H54 (cell line): ENCODE measurements at regions not wholly inside any gene's neighbourhood (a gene's known extent, or its start where the extent isn't known, plus 50 kb on each side); places are given as distances from the start of the nearest gene placed in this dataset.
"Not testable (repeated sequence)": the region's sequence is repeated elsewhere in the genome, so short reads cannot be mapped to it uniquely, and the experiment has no call there.

Source experiments
- DNase-seq: peaks from one replicate; pipeline ENCODE4 v3.0.0; 2011; ENCODE audit warnings: low spot score, mixed read lengths; ENCODE audit not compliant: insufficient read length
- FAIRE-seq: peaks from 3 replicates; lab custom pipeline; 2011; peaks lifted over from hg19 to GRCh38; lab: Jason Lieb, UNC
- POLR2A ChIP-seq: IDR thresholded peaks from 2 replicates; pipeline ENCODE4 v1.6.1; 2011; ENCODE audit warnings: low read depth, mild to moderate bottlenecking, low read length

GRCh38 chr3:197424674-197425484 is 126.5 kb upstream of the DLG1 start:
- no peak for FAIRE-seq
- DNase-seq: no peak
- no peak for TF ChIP-seq POLR2A

- FAIRE-seq: no peak
- TF ChIP-seq POLR2A: no peak
These were observed 125.9 kb upstream of the DLG1 start for GRCh38 chr3:197424266-197424665.

GRCh38 chr3:197423376-197423775 is 125.0 kb upstream of the DLG1 start:
- no peak for TF ChIP-seq POLR2A
- no peak for FAIRE-seq
- no peak for DNase-seq

More at GRCh38 chr3:197424266-197424665, 125.9 kb upstream of the DLG1 start:
- DNase-seq: no peak

- FAIRE-seq: no peak
These were observed 124.1 kb upstream of the DLG1 start for GRCh38 chr3:197422506-197422905.

GRCh38 chr3:197421021-197421420 is 122.6 kb upstream of the DLG1 start:
- no peak for TF ChIP-seq POLR2A
- FAIRE-seq (no peak), DNase-seq (no peak)

More at GRCh38 chr3:197422506-197422905, 124.1 kb upstream of the DLG1 start:
- no peak for TF ChIP-seq POLR2A
- no peak for DNase-seq

GRCh38 chr3:197420566-197420965 is 122.2 kb upstream of the DLG1 start:
- TF ChIP-seq POLR2A: no peak
- no peak for DNase-seq
- FAIRE-seq: no peak

- no peak for DNase-seq
- FAIRE-seq: no peak
- TF ChIP-seq POLR2A: no peak
These were observed 121.7 kb upstream of the DLG1 start for GRCh38 chr3:197420115-197420514.

- TF ChIP-seq POLR2A: no peak
- no peak for FAIRE-seq
- DNase-seq: no peak
These were observed 121.3 kb upstream of the DLG1 start for GRCh38 chr3:197419696-197420095.

- FAIRE-seq: no peak
- TF ChIP-seq POLR2A: no peak
- no peak for DNase-seq
These were observed 119.7 kb upstream of the DLG1 start for GRCh38 chr3:197417911-197418618.

GRCh38 chr3:197417441-197417840 is 119.0 kb upstream of the DLG1 start:
- TF ChIP-seq POLR2A: no peak

GRCh38 chr3:197411899-197412298 is 113.5 kb upstream of the DLG1 start:
- not testable (repeated sequence) for FAIRE-seq, DNase-seq

More at GRCh38 chr3:197417441-197417840, 119.0 kb upstream of the DLG1 start:
- no peak for DNase-seq
- peak; percentile 88 for FAIRE-seq

GRCh38 chr3:197410170-197410569 is 111.8 kb upstream of the DLG1 start:
- not testable (repeated sequence) for FAIRE-seq, DNase-seq

GRCh38 chr3:197408177-197408957 is 110.0 kb upstream of the DLG1 start:
- TF ChIP-seq POLR2A: no peak
- DNase-seq (no peak), FAIRE-seq (no peak)

GRCh38 chr3:197407526-197407925 is 109.1 kb upstream of the DLG1 start:
- no peak for TF ChIP-seq POLR2A
- no peak for DNase-seq
- no peak for FAIRE-seq
